GM12878 (cell line): ENCODE measurements at regions not wholly inside any gene's neighbourhood (a gene's known extent, or its start where the extent isn't known, plus 50 kb on each side); places are given as distances from the start of the nearest gene placed in this dataset.

Experiments used
- ATAC-seq: fragments of 200-7000 bp; cut with Tn5 transposase; 3 replicates; pipeline ENCODE4 v1.9.1; 2020; ENCODE audit warnings: mild to moderate bottlenecking, moderate library complexity
- BruUV-seq: library from RNA; stranded (reverse); fragments of 400-500 nt; replicated peaks from 2 replicates; lab custom pipeline; 2021; lab: Mats Ljungman, UMichigan
- CTCF ChIA-PET: fragments of 300-600 bp; sonication (Branson Sonifier 250); formaldehyde crosslinking; extraction: SDS; loops from one replicate; lab custom pipeline; 2021; ENCODE audit warnings: inconsistent platforms; lab: Yijun Ruan, JAX
- POLR2A ChIA-PET: fragments of 350-600 bp; formaldehyde crosslinking; extraction: SDS; loops from one replicate; lab custom pipeline; 2021; ENCODE audit warnings: inconsistent platforms; lab: Charles Lee
- RAD21 ChIA-PET: fragments of 300-600 bp; sonication (Branson Sonifier 250); formaldehyde crosslinking; loops from one replicate; lab custom pipeline; 2023; ENCODE audit warnings: antibody characterized with exemption; ENCODE audit not compliant: unreplicated experiment; lab: Charles Lee
- SMC1A ChIA-PET: fragments of 300-600 bp; sonication (Branson Sonifier 250); formaldehyde crosslinking; loops from one replicate; lab custom pipeline; 2023; ENCODE audit not compliant: unreplicated experiment, uncharacterized antibody; lab: Charles Lee
- DNase-seq: peaks from one replicate; pipeline ENCODE4 v3.0.0-alpha.2; 2011; ENCODE audit warnings: low read depth, low spot score
- FAIRE-seq: peaks from 3 replicates; lab custom pipeline; 2011; peaks lifted over from hg19 to GRCh38; lab: Jason Lieb, UNC
- H2AFZ ChIP-seq: 2 replicates; pipeline ENCODE4 v1.6.0; 2011; ENCODE audit warnings: low read depth, low read length, control low read depth; ENCODE audit not compliant: control insufficient read depth
- H3K27ac ChIP-seq: 2 replicates; pipeline ENCODE4 v1.5.1; 2011; ENCODE audit warnings: control low read depth; ENCODE audit not compliant: control insufficient read depth, insufficient read depth
- H3K27me3 ChIP-seq, 2 experiments: replicated peaks in 1 of 2; 2 replicates each; pipeline versions ENCODE4 v1.6.0 to v1.6.1; 2011; ENCODE audit warnings: low read length in 1 of 2; ENCODE audit not compliant: control insufficient read depth in 2 of 2, insufficient read depth in 2 of 2
- H3K36me3 ChIP-seq, 2 experiments: 2 replicates each; pipeline ENCODE4 v1.5.1; 2011; ENCODE audit warnings: low read length in 1 of 2; ENCODE audit not compliant: control insufficient read depth in 2 of 2, insufficient read depth in 2 of 2
- H3K4me1 ChIP-seq: 2 replicates; pipeline ENCODE4 v1.6.1; 2011; ENCODE audit warnings: mild to moderate bottlenecking, low read length, moderate library complexity, mixed read lengths; ENCODE audit not compliant: control insufficient read depth, insufficient read depth
- H3K4me2 ChIP-seq: 2 replicates; pipeline ENCODE4 v1.6.0; 2011; ENCODE audit warnings: control low read depth; ENCODE audit not compliant: control insufficient read depth, insufficient read depth
- H3K4me3 ChIP-seq: fragments of 200-600 bp; sonication (generic); 2 replicates; pipeline ENCODE4 v1.5.1; 2016
- H3K79me2 ChIP-seq: 2 replicates; pipeline ENCODE4 v1.6.0; 2011; ENCODE audit warnings: low read length; ENCODE audit not compliant: control insufficient read depth, insufficient read depth
- H3K9ac ChIP-seq: 2 replicates; pipeline ENCODE4 v1.8.0; 2011; ENCODE audit warnings: low read length, control low read depth, mixed read lengths; ENCODE audit not compliant: control insufficient read depth, insufficient read depth
- H3K9me3 ChIP-seq: replicated peaks from 3 replicates; pipeline ENCODE4 v1.5.1; 2011; ENCODE audit warnings: mild to moderate bottlenecking, low read length; ENCODE audit not compliant: control insufficient read depth, insufficient read depth
- H4K20me1 ChIP-seq: 2 replicates; pipeline ENCODE4 v1.6.0; 2011; ENCODE audit not compliant: control insufficient read depth, insufficient read depth
- ASH2L ChIP-seq: fragments of 300-600, 200-600 bp; sonication (generic); IDR thresholded peaks from 2 replicates; pipeline ENCODE4 v1.6.1; 2017; ENCODE audit warnings: low read depth, mild to moderate bottlenecking, borderline replicate concordance
- BACH1 ChIP-seq: fragments of 450-650 bp; IDR thresholded peaks from 2 replicates; pipeline ENCODE4 v1.6.1; 2017; ENCODE audit warnings: mild to moderate bottlenecking, borderline replicate concordance
- BHLHE40 ChIP-seq, 2 experiments: fragments of 450-650 bp in 1 of 2; IDR thresholded peaks; 2 replicates each; pipeline ENCODE4 v1.6.1; 2011 to 2017; ENCODE audit warnings: low read depth in 2 of 2, borderline replicate concordance in 1 of 2, improper control_type of control experiment in 1 of 2, low read length in 1 of 2, mild to moderate bottlenecking in 1 of 2
- EP300 ChIP-seq, 2 experiments: fragments of 150-350 bp in 1 of 2; IDR thresholded peaks; 2 replicates each; pipeline ENCODE4 v1.6.1; 2011 to 2012; ENCODE audit warnings: low read depth in 2 of 2, low read length in 2 of 2, borderline replicate concordance in 1 of 2, improper control_type of control experiment in 1 of 2, inconsistent platforms in 1 of 2; ENCODE audit not compliant: control insufficient read depth in 1 of 2
- JUND ChIP-seq: IDR thresholded peaks from 2 replicates; pipeline ENCODE4 v1.6.1; 2012; ENCODE audit warnings: low read depth, mild to moderate bottlenecking, low read length, improper control_type of control experiment, moderate library complexity
- KDM1A ChIP-seq: fragments of 200-600 bp; sonication (generic); IDR thresholded peaks from 2 replicates; pipeline ENCODE4 v1.6.1; 2016; ENCODE audit warnings: borderline replicate concordance
- POLR2AphosphoS5 ChIP-seq: IDR thresholded peaks from 2 replicates; pipeline ENCODE4 v1.6.1; 2011; ENCODE audit warnings: mild to moderate bottlenecking, low read length, inconsistent platforms
- RCOR1 ChIP-seq: conservative IDR thresholded peaks from 2 replicates; pipeline ENCODE4 v1.6.1; 2012; ENCODE audit warnings: low read depth, low read length, improper control_type of control experiment
- SP1 ChIP-seq: IDR thresholded peaks from one replicate; pipeline ENCODE4 v1.6.1; 2011; ENCODE audit warnings: low read depth, low read length
- TARDBP ChIP-seq: IDR thresholded peaks from 2 replicates; pipeline ENCODE4 v1.6.1; 2016; ENCODE audit warnings: borderline replicate concordance
- TBL1XR1 ChIP-seq: IDR thresholded peaks from 2 replicates; pipeline ENCODE4 v1.6.1; 2012; ENCODE audit warnings: low read depth, low read length, improper control_type of control experiment
- TCF12 ChIP-seq: IDR thresholded peaks from 2 replicates; pipeline ENCODE4 v1.6.1; 2011; ENCODE audit warnings: low read depth, mild to moderate bottlenecking, low read length
- YY1 ChIP-seq: IDR thresholded peaks from 2 replicates; pipeline ENCODE4 v1.6.1; 2011; ENCODE audit warnings: low read depth, mild to moderate bottlenecking, low read length
- WGBS: methylation state at CpG from one replicate; pipeline ENCODE4 v1.1.6; 2016; ENCODE audit warnings: low lambda C conversion rate; ENCODE audit not compliant: insufficient replicate concordance, insufficient coverage; ENCODE audit errors: missing lambda C conversion rate; 5-methylcytosine and 5-hydroxymethylcytosine counted together
- in situ Hi-C: fragments of 300-500 bp; cut with MboI; formaldehyde crosslinking; loops from 9 replicates; pipeline ENCODE4 v1.14.3; 2018; ENCODE audit warnings: mixed read lengths
- intact Hi-C: fragments of 100-400 bp; cut with micrococcal nuclease; formaldehyde crosslinking; loops from one replicate; pipeline ENCODE4 v1.14.2; 2022; ENCODE audit not compliant: unreplicated experiment
- TF ChIP-seq, protein P1 (sequence below): fragments of 450-650 bp; IDR thresholded peaks from 2 replicates; pipeline ENCODE4 v1.6.1; 2014; ENCODE audit warnings: mild to moderate bottlenecking
- TF ChIP-seq, protein P2 (sequence below): IDR thresholded peaks from 2 replicates; pipeline ENCODE4 v1.6.1; 2012; ENCODE audit warnings: low read depth, low read length, improper control_type of control experiment
- TF ChIP-seq, protein P3 (sequence below): fragments of 450-650 bp; formaldehyde crosslinking; IDR thresholded peaks from 2 replicates; pipeline ENCODE4 v1.4.0; 2020; ENCODE audit warnings: mild to moderate bottlenecking, moderate library complexity

DNA sequence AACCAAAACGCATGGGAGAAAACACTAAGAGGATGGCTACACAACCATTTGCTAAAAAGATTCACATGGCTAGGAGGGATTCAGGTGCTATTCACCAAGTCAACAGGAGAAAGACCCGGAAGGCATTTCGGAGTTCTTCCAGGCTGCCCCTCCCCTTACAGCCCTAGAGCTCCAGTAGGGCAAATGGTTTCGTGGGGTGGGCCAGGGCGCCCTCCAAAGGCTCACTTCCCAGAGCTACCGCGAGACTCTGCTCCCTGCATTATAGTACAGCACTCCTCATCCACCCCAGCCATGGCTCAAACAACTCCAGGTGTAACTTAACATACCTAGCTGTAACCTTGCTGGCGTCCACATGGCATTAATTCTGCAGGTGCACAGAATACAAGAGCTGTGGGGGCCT, 179.7 kb downstream of the SLC39A8 start:
- ChIA-PET RAD21 (no interaction called here), SMC1A (no interaction called here), CTCF (no interaction called here), POLR2A (no interaction called here)
- no peaks in the 10 kb centered on the region for H3K79me2 ChIP-seq
- H3K4me1 ChIP-seq, result no peaks in the 10 kb centered on the region
- WGBS, result 43% methylated on average over 8 of the region's 8 CpGs
- DNase-seq, result no peak
- intact Hi-C loops (no loop called here), in situ Hi-C loops (no loop called here)
- H3K4me3 ChIP-seq, result no peak overlapping the region
- no peak overlapping the region for H3K27ac ChIP-seq
- no peak for FAIRE-seq
- H3K9me3 ChIP-seq, result no peaks in the 10 kb centered on the region
- H3K9ac ChIP-seq, result no peak overlapping the region
- no peaks in the 10 kb centered on the region for H4K20me1 ChIP-seq
- no TSS peak for BruUV-seq
- H3K36me3 ChIP-seq, result no peaks in the 10 kb centered on the region
- no peaks in the 10 kb centered on the region for H3K27me3 ChIP-seq
- TF ChIP-seq ASH2L, result no peak
- TF ChIP-seq, protein P1, sequence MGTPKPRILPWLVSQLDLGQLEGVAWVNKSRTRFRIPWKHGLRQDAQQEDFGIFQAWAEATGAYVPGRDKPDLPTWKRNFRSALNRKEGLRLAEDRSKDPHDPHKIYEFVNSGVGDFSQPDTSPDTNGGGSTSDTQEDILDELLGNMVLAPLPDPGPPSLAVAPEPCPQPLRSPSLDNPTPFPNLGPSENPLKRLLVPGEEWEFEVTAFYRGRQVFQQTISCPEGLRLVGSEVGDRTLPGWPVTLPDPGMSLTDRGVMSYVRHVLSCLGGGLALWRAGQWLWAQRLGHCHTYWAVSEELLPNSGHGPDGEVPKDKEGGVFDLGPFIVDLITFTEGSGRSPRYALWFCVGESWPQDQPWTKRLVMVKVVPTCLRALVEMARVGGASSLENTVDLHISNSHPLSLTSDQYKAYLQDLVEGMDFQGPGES, result no peak
- TF ChIP-seq, protein P2, sequence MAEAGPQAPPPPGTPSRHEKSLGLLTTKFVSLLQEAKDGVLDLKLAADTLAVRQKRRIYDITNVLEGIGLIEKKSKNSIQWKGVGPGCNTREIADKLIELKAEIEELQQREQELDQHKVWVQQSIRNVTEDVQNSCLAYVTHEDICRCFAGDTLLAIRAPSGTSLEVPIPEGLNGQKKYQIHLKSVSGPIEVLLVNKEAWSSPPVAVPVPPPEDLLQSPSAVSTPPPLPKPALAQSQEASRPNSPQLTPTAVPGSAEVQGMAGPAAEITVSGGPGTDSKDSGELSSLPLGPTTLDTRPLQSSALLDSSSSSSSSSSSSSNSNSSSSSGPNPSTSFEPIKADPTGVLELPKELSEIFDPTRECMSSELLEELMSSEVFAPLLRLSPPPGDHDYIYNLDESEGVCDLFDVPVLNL, result no peak
- TF ChIP-seq, protein P3, sequence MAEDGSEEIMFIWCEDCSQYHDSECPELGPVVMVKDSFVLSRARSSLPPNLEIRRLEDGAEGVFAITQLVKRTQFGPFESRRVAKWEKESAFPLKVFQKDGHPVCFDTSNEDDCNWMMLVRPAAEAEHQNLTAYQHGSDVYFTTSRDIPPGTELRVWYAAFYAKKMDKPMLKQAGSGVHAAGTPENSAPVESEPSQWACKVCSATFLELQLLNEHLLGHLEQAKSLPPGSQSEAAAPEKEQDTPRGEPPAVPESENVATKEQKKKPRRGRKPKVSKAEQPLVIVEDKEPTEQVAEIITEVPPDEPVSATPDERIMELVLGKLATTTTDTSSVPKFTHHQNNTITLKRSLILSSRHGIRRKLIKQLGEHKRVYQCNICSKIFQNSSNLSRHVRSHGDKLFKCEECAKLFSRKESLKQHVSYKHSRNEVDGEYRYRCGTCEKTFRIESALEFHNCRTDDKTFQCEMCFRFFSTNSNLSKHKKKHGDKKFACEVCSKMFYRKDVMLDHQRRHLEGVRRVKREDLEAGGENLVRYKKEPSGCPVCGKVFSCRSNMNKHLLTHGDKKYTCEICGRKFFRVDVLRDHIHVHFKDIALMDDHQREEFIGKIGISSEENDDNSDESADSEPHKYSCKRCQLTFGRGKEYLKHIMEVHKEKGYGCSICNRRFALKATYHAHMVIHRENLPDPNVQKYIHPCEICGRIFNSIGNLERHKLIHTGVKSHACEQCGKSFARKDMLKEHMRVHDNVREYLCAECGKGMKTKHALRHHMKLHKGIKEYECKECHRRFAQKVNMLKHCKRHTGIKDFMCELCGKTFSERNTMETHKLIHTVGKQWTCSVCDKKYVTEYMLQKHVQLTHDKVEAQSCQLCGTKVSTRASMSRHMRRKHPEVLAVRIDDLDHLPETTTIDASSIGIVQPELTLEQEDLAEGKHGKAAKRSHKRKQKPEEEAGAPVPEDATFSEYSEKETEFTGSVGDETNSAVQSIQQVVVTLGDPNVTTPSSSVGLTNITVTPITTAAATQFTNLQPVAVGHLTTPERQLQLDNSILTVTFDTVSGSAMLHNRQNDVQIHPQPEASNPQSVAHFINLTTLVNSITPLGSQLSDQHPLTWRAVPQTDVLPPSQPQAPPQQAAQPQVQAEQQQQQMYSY (CRISPR knock-in tag), result no peak
- no peak for TF ChIP-seq EP300 (IDR thresholded peaks at IDR 0.05; ENCODE audit: borderline replicate concordance in 1 of 2, control insufficient read depth in 1 of 2, low read depth in 2 of 2, low read length in 2 of 2)
- no peak for TF ChIP-seq POLR2AphosphoS5
- no peak for TF ChIP-seq TARDBP
- TF ChIP-seq BHLHE40 (IDR thresholded peaks at IDR 0.05; ENCODE audit: borderline replicate concordance in 1 of 2, low read depth in 2 of 2, low read length in 1 of 2), result no peak
- no peak for TF ChIP-seq BACH1
- no peak for TF ChIP-seq YY1
- no peak for TF ChIP-seq TCF12
- TF ChIP-seq JUND, result no peak
- TF ChIP-seq RCOR1, result no peak
- no peak for TF ChIP-seq KDM1A
- no peak for TF ChIP-seq SP1
- no peak for TF ChIP-seq TBL1XR1
- H2AFZ ChIP-seq, result no peak overlapping the region
- no peak overlapping the region for H3K4me2 ChIP-seq
- no peak for ATAC-seq
